ENCODE measurements at regions not wholly inside any gene's neighbourhood (a gene's known extent, or its start where the extent isn't known, plus 50 kb on each side); places are given as distances from the start of the nearest gene placed in this dataset.

- in situ Hi-C loops (cut with MboI; ENCODE audit: low pct_ligation_motif_present in 1 of 4, low pct_unique_long_range_greater_than_20kb in 1 of 4, low sequenced_read_pairs in 3 of 4) (loop anchor here in 1 of 4 donors (25.0 kb wide), 1 partner anchor 111 kb away; no protein-coding TSS in a partner anchor), intact Hi-C loops (cut with DNase I; ENCODE audit: low total_unique reads) (no loop called here)
- WGBS, 2 donors (ENCODE audit: low coverage in 1 of 2) = 92 to 95% methylated on average over 6 of the region's 6 CpGs
- TF ChIP-seq CTCF (IDR thresholded peaks at IDR 0.05) (no peak), EP300 (IDR thresholded peaks at IDR 0.05; ENCODE audit: low read depth) (no peak), POLR2AphosphoS5 (IDR thresholded peaks at IDR 0.05) (no peak), POLR2A (IDR thresholded peaks at IDR 0.05) (no peak)
- H3K27me3 ChIP-seq = no peaks in the 10 kb centered on the region
- no peaks in the 10 kb centered on the region for H3K4me1 ChIP-seq
- H3K9me3 ChIP-seq = no peaks in the 10 kb centered on the region
- H3K36me3 ChIP-seq = no peaks in the 10 kb centered on the region
- no peak overlapping the region for H3K27ac ChIP-seq
- no peak overlapping the region for H3K4me3 ChIP-seq
- no peak for DNase-seq
These were observed 1956.7 kb upstream of the PIK3C3 start for GRCh38 chr18:39998317-39998716.

GRCh38 chr18:39994498-39994897 is 1960.5 kb upstream of the PIK3C3 start:
- H3K27me3 ChIP-seq = no peaks in the 10 kb centered on the region
- no peak overlapping the region for H3K4me3 ChIP-seq
- WGBS, 2 donors (ENCODE audit: low coverage in 1 of 2) = 87 to 89% methylated on average over 2 of the region's 2 CpGs
- DNase-seq = no peak
- no peak overlapping the region for H3K27ac ChIP-seq
- TF ChIP-seq CTCF (IDR thresholded peaks at IDR 0.05) (no peak), EP300 (IDR thresholded peaks at IDR 0.05; ENCODE audit: low read depth) (no peak), POLR2A (IDR thresholded peaks at IDR 0.05) (no peak), POLR2AphosphoS5 (IDR thresholded peaks at IDR 0.05) (no peak)
- intact Hi-C loops (cut with DNase I; ENCODE audit: low total_unique reads) = no loop called here
- no peaks in the 10 kb centered on the region for H3K9me3 ChIP-seq
- no peaks in the 10 kb centered on the region for H3K4me1 ChIP-seq
- in situ Hi-C loops (cut with MboI; ENCODE audit: low pct_ligation_motif_present in 1 of 4, low pct_unique_long_range_greater_than_20kb in 1 of 4, low sequenced_read_pairs in 3 of 4) = loop anchor here in 1 of 4 donors (25.0 kb wide), 1 partner anchor 107 kb away; no protein-coding TSS in a partner anchor
- no peaks in the 10 kb centered on the region for H3K36me3 ChIP-seq

- in situ Hi-C loops (cut with MboI; ENCODE audit: low pct_ligation_motif_present in 1 of 4, low pct_unique_long_range_greater_than_20kb in 1 of 4, low sequenced_read_pairs in 3 of 4) (loop anchor here in 1 of 4 donors (25.0 kb wide), 1 partner anchor 104 kb away; no protein-coding TSS in a partner anchor), intact Hi-C loops (cut with DNase I; ENCODE audit: low total_unique reads) (no loop called here)
These were observed 1963.3 kb upstream of the PIK3C3 start for GRCh38 chr18:39991696-39992265.

GRCh38 chr18:39990540-39990939 is 1964.5 kb upstream of the PIK3C3 start:
- no peak for DNase-seq
- Histone ChIP-seq H3K4me1 (no peaks in the 10 kb centered on the region), H3K9me3 (no peaks in the 10 kb centered on the region), H3K27ac (no peak overlapping the region), H3K27me3 (no peaks in the 10 kb centered on the region), H3K4me3 (no peak overlapping the region), H3K36me3 (no peaks in the 10 kb centered on the region)
- intact Hi-C loops (cut with DNase I; ENCODE audit: low total_unique reads) (no loop called here), in situ Hi-C loops (cut with MboI; ENCODE audit: low pct_ligation_motif_present in 1 of 4, low pct_unique_long_range_greater_than_20kb in 1 of 4, low sequenced_read_pairs in 3 of 4) (loop anchor here in 1 of 4 donors (25.0 kb wide), 1 partner anchor 103 kb away; no protein-coding TSS in a partner anchor)
- no peak for TF ChIP-seq POLR2AphosphoS5 (IDR thresholded peaks at IDR 0.05)
- no peak for TF ChIP-seq POLR2A (IDR thresholded peaks at IDR 0.05)
- no peak for TF ChIP-seq CTCF (IDR thresholded peaks at IDR 0.05)
- TF ChIP-seq EP300 (IDR thresholded peaks at IDR 0.05; ENCODE audit: low read depth) = no peak

More at GRCh38 chr18:39991696-39992265, 1963.3 kb upstream of the PIK3C3 start:
- Histone ChIP-seq H3K4me3 (no peak overlapping the region), H3K36me3 (no peaks in the 10 kb centered on the region), H3K27ac (no peak overlapping the region), H3K9me3 (no peaks in the 10 kb centered on the region), H3K4me1 (no peaks in the 10 kb centered on the region), H3K27me3 (no peaks in the 10 kb centered on the region)
- TF ChIP-seq POLR2AphosphoS5 (IDR thresholded peaks at IDR 0.05) (no peak), EP300 (IDR thresholded peaks at IDR 0.05; ENCODE audit: low read depth) (no peak), CTCF (IDR thresholded peaks at IDR 0.05) (no peak), POLR2A (IDR thresholded peaks at IDR 0.05) (no peak)
- DNase-seq = no peak
- WGBS, 2 donors (ENCODE audit: low coverage in 1 of 2) = 44 to 52% methylated on average over 6 of the region's 6 CpGs
